Keratinocyte (primary cell): ENCODE measurements at regions not wholly inside any gene's neighbourhood (a gene's known extent, or its start where the extent isn't known, plus 50 kb on each side); places are given as distances from the start of the nearest gene placed in this dataset.
"Not testable (repeated sequence)": the region's sequence is repeated elsewhere in the genome, so short reads cannot be mapped to it uniquely, and the experiment has no call there.

Experiments used
- DNase-seq: peaks from one replicate; pipeline ENCODE4 v3.0.0-alpha.2; 2011; ENCODE audit warnings: low read depth, missing footprints, low spot score
- FAIRE-seq: peaks from 2 replicates; lab custom pipeline; 2011; peaks lifted over from hg19 to GRCh38; lab: Jason Lieb, UNC
- H2AFZ ChIP-seq: 2 replicates; pipeline ENCODE4 v1.6.0; 2012; ENCODE audit warnings: low read length, control low read depth, inconsistent platforms; ENCODE audit not compliant: control insufficient read depth
- H3K27ac ChIP-seq: 2 replicates; pipeline ENCODE4 v1.5.1; 2011; ENCODE audit warnings: low read length; ENCODE audit not compliant: control insufficient read depth, insufficient read depth
- H3K27me3 ChIP-seq: 3 replicates; pipeline ENCODE4 v1.6.0; 2011; ENCODE audit warnings: low read length; ENCODE audit not compliant: control insufficient read depth, insufficient read depth; ENCODE audit errors: extremely low read depth
- H3K36me3 ChIP-seq, 2 experiments: 2 replicates in 1 of 2; 3 replicates in 1 of 2; pipeline ENCODE4 v1.5.1; 2011; ENCODE audit warnings: low read length in 2 of 2, mild to moderate bottlenecking in 1 of 2; ENCODE audit not compliant: control insufficient read depth in 2 of 2, insufficient read depth in 2 of 2; ENCODE audit errors: extremely low read depth in 1 of 2
- H3K4me1 ChIP-seq: 3 replicates; pipeline ENCODE4 v1.5.1; 2011; ENCODE audit warnings: low read length; ENCODE audit not compliant: control insufficient read depth, insufficient read depth; ENCODE audit errors: extremely low read depth
- H3K4me2 ChIP-seq: 3 replicates; pipeline ENCODE4 v1.6.0; 2011; ENCODE audit warnings: low read depth, low read length; ENCODE audit not compliant: control insufficient read depth, insufficient read depth; ENCODE audit errors: extremely low read depth
- H3K4me3 ChIP-seq, 3 experiments: fragments of 200-600 bp in 1 of 3; sonication (generic) in 1 of 3; 2 replicates in 2 of 3; 3 replicates in 1 of 3; pipeline ENCODE4 v1.5.1; 2011 to 2016; ENCODE audit warnings: low read length in 3 of 3, mild to moderate bottlenecking in 3 of 3, control low read depth in 2 of 3, inconsistent platforms in 1 of 3, low read depth in 1 of 3, mixed read lengths in 1 of 3, mixed run types in 1 of 3, moderate library complexity in 1 of 3; ENCODE audit not compliant: control insufficient read depth in 2 of 3, insufficient read depth in 2 of 3; ENCODE audit errors: extremely low read depth in 1 of 3
- H3K79me2 ChIP-seq: 2 replicates; pipeline ENCODE4 v1.6.0; 2012; ENCODE audit warnings: low read length; ENCODE audit not compliant: control insufficient read depth, insufficient read depth
- H3K9ac ChIP-seq: 3 replicates; pipeline ENCODE4 v1.6.0; 2011; ENCODE audit warnings: low read length; ENCODE audit not compliant: control insufficient read depth, insufficient read depth; ENCODE audit errors: extremely low read depth
- H3K9me1 ChIP-seq: 3 replicates; pipeline ENCODE4 v1.6.0; 2011; ENCODE audit warnings: low read length; ENCODE audit not compliant: control insufficient read depth, insufficient read depth; ENCODE audit errors: extremely low read depth
- H3K9me3 ChIP-seq: 2 replicates; pipeline ENCODE4 v1.5.1; 2012; ENCODE audit warnings: low read depth, low read length; ENCODE audit not compliant: control insufficient read depth
- H4K20me1 ChIP-seq: 3 replicates; pipeline ENCODE4 v1.6.0; 2011; ENCODE audit warnings: low read length; ENCODE audit not compliant: control insufficient read depth, insufficient read depth; ENCODE audit errors: extremely low read depth
- EZH2 ChIP-seq: IDR thresholded peaks from one replicate; pipeline ENCODE4 v1.6.1; 2012; ENCODE audit warnings: inconsistent platforms, mild to moderate bottlenecking, low read length, moderate library complexity
- dilution Hi-C: fragments of 300-500 bp; cut with MboI; formaldehyde crosslinking; loops from one replicate; pipeline ENCODE4 v1.7.0; 2020; ENCODE audit warnings: low sequenced_read_pairs; ENCODE audit not compliant: extremely low pct_ligation_motif_present
- TF ChIP-seq, protein P1 (sequence below), 3 experiments: IDR thresholded peaks in 1 of 3; conservative IDR thresholded peaks in 1 of 3; optimal IDR thresholded peaks in 1 of 3; 2 replicates in 2 of 3; 3 replicates in 1 of 3; pipeline versions ENCODE3 to v1.5.1; 2011; ENCODE audit warnings: low read length in 3 of 3, mild to moderate bottlenecking in 3 of 3, moderate library complexity in 2 of 3, control low read depth in 1 of 3, inconsistent platforms in 1 of 3; ENCODE audit not compliant: insufficient read depth in 2 of 3; ENCODE audit errors: extremely low read depth in 1 of 3

GRCh38 chr1:37189111-37189510 lies 154.8 kb upstream of the GRIK3 start:
- Histone ChIP-seq H3K4me1 (no peaks in the 10 kb centered on the region), H3K4me3 (no peak overlapping the region), H3K9ac (no peak overlapping the region), H3K27ac (no peak overlapping the region), H3K9me1 (no peaks in the 10 kb centered on the region), H3K36me3 (no peaks in the 10 kb centered on the region), H3K79me2 (no peaks in the 10 kb centered on the region), H3K9me3 (no peaks in the 10 kb centered on the region), H3K4me2 (no peak overlapping the region), H3K27me3 (no peaks in the 10 kb centered on the region), H4K20me1 (no peaks in the 10 kb centered on the region), H2AFZ (no peak overlapping the region)
- FAIRE-seq (no peak), DNase-seq (no peak)
- TF ChIP-seq, protein P1, sequence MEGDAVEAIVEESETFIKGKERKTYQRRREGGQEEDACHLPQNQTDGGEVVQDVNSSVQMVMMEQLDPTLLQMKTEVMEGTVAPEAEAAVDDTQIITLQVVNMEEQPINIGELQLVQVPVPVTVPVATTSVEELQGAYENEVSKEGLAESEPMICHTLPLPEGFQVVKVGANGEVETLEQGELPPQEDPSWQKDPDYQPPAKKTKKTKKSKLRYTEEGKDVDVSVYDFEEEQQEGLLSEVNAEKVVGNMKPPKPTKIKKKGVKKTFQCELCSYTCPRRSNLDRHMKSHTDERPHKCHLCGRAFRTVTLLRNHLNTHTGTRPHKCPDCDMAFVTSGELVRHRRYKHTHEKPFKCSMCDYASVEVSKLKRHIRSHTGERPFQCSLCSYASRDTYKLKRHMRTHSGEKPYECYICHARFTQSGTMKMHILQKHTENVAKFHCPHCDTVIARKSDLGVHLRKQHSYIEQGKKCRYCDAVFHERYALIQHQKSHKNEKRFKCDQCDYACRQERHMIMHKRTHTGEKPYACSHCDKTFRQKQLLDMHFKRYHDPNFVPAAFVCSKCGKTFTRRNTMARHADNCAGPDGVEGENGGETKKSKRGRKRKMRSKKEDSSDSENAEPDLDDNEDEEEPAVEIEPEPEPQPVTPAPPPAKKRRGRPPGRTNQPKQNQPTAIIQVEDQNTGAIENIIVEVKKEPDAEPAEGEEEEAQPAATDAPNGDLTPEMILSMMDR (optimal IDR thresholded peaks at IDR 0.05 in 1 of 3, IDR thresholded peaks at IDR 0.05 in 1 of 3, conservative IDR thresholded peaks at IDR 0.05 in 1 of 3; ENCODE audit: extremely low read depth in 1 of 3, insufficient read depth in 2 of 3, low read length in 3 of 3) = no peak
- no peak for TF ChIP-seq EZH2
- dilution Hi-C loops = no loop called here

- TF ChIP-seq, protein P1 (optimal IDR thresholded peaks at IDR 0.05 in 1 of 3, IDR thresholded peaks at IDR 0.05 in 1 of 3, conservative IDR thresholded peaks at IDR 0.05 in 1 of 3; ENCODE audit: extremely low read depth in 1 of 3, insufficient read depth in 2 of 3, low read length in 3 of 3) = no peak
- TF ChIP-seq EZH2 = no peak
- Histone ChIP-seq H3K79me2 (no peaks in the 10 kb centered on the region), H2AFZ (no peak overlapping the region), H3K27me3 (no peaks in the 10 kb centered on the region), H3K4me3 (no peak overlapping the region), H3K9me3 (no peaks in the 10 kb centered on the region), H3K4me2 (no peak overlapping the region), H3K9ac (no peak overlapping the region), H4K20me1 (no peaks in the 10 kb centered on the region), H3K4me1 (no peaks in the 10 kb centered on the region), H3K36me3 (no peaks in the 10 kb centered on the region), H3K9me1 (no peaks in the 10 kb centered on the region), H3K27ac (no peak overlapping the region)
- FAIRE-seq (no peak), DNase-seq (no peak)
- dilution Hi-C loops = no loop called here
Measured at GRCh38 chr1:37197411-37197810, 163.1 kb upstream of the GRIK3 start.

DNA sequence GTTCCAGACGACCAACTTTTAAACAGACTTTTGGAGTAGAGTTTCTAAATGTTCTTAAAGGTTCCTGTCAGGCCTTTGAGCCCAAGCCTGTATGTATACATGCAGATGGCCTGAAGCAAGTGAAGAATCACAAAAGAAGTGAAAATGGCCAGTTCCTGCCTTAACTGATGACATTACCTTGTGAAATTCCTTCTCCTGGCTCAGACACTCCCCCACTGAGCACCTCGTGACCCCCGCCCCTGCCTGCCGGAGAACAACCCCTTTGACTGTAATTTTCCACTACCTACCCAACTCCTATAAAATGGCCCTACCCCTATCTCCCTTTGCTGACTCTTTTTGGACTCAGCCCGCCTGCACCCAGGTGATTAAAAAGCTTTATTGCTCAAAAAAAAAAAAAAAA lies 180.0 kb upstream of the GRIK3 start:
- H3K4me3 ChIP-seq, H3K9ac ChIP-seq, H3K27ac ChIP-seq, H3K4me2 ChIP-seq, H3K36me3 ChIP-seq, H4K20me1 ChIP-seq, H2AFZ ChIP-seq, H3K9me3 ChIP-seq, H3K4me1 ChIP-seq, H3K27me3 ChIP-seq, H3K79me2 ChIP-seq, dilution Hi-C loops, FAIRE-seq, H3K9me1 ChIP-seq, DNase-seq: not testable (repeated sequence)
